ENCODE measurements at regions not wholly inside any gene's neighbourhood (a gene's known extent, or its start where the extent isn't known, plus 50 kb on each side); places are given as distances from the start of the nearest gene placed in this dataset.

GRCh38 chr1:199042193-199042592 is 403.4 kb downstream of the PTPRC start:
- TF ChIP-seq ZFP30 (CRISPR knock-in tag; IDR thresholded peaks at IDR 0.05) (no peak), PPARA (CRISPR knock-in tag; IDR thresholded peaks at IDR 0.05; ENCODE audit: borderline replicate concordance) (no peak), ZFP3 (CRISPR knock-in tag; IDR thresholded peaks at IDR 0.05) (no peak), TSHZ2 (CRISPR knock-in tag; IDR thresholded peaks at IDR 0.05) (no peak)
